GM21786 (cell line): ENCODE measurements at regions not wholly inside any gene's neighbourhood (a gene's known extent, or its start where the extent isn't known, plus 50 kb on each side); places are given as distances from the start of the nearest gene placed in this dataset.
"Not testable (repeated sequence)": the region's sequence is repeated elsewhere in the genome, so short reads cannot be mapped to it uniquely, and the experiment has no call there.

Experiments
- ATAC-seq: cut with Tn5 transposase; IDR thresholded peaks from one replicate; pipeline ENCODE4 v1.9.1; 2021; ENCODE audit not compliant: unreplicated experiment

DNA sequence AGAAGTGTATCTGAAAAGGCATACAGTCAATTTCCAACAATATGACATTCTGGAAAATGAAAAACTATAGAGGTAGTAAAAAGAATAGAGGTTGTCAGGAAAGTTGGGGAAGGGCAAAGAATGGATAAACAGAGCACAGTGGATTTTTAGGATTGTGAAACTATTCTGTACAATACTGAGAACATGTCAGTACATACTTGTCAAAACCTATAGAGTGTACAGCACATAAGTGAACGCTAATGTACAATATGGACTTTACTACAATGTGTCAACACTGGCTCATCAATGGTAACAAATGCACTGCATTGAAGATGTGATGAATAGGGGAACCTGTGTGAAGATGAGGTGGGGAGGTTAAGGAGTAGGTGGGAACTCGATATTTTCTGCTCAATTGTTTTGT, 483.0 kb upstream of the PFKP start:
- ATAC-seq = no peak

DNA sequence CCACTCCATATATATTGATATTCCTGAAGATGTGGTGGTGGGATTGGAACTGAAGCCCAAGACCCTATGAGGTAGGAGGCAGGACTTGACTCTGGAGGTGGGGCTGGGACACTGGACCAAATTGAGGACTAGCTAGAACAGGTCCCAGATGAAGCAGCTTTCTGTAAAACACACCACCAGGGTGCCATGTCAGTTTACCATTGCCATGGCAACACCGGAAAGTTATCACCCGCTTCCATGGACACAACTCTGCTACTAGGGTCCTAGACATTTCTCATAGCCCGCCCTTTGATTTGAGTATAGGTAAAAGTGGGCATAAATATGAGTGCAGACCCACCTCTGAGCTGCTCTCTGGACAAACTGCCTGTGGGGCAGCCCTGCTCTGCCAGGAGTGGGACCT, 490.5 kb upstream of the PFKP start:
- ATAC-seq = no peak

DNA sequence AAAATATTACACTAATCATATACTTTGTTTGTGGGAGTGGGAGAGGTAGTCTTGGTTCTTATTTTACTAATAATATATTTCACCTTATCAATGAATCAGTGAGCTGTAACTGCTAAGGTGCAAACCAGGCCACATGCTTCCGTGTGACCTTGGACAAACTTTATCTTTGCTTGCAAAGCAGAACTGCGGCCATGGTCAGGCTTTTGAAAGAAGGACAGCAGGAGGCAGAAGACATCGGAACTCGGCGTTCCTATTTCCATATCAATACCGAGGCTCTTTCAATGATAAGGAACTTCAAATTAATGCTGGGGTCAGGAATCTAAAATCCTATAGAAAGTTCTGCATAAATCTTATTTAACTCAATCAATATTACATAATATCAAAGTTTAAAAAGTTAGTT, 491.9 kb upstream of the PFKP start:
- ATAC-seq = no peak

- no peak for ATAC-seq
These were observed 494.7 kb upstream of the PFKP start for GRCh38 chr10:2572611-2573010.

DNA sequence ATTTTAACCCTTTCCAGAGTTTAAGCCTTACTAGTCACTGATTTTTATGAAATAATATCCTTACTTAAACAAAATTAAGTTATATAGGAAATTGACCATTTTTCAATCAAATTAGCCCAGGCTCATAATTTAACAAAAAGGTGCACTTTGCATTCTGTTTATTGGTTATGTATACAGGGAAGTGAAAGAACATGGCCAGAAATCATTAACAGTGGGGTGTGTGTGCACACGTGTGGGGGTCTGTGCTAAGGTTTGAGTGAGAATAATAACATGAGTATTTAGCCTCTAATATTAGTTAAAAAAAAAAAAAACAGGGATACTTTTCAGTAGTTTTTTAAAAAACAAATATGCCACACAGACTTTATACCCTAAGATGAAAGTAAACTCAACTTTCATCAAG, 510.5 kb upstream of the PFKP start:
- ATAC-seq = no peak

- no peak for ATAC-seq
These were observed 519.3 kb upstream of the PFKP start for GRCh38 chr10:2548071-2548470.

DNA sequence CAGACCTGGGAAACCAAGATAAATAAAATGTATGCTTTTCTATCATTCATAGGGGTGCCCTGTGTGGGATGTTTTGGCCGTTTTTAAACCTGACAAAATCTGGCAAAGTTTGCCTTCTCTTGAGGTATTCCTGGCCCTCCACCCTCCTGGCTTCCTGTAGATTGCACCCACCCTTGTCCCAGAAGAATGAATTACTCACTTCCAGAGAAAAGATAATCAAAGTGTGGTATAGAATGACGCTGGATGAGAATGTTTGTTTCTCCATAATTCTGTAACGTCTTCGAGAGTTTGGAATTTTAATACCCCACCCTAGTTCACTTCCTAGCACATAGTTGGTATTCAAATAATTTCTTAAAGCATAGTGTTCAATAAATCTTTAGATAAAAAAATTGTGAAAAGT, 519.7 kb upstream of the PFKP start:
- ATAC-seq = no peak

GRCh38 chr10:2546894-2547293, 520.5 kb upstream of the PFKP start:
- not testable (repeated sequence) for ATAC-seq

DNA sequence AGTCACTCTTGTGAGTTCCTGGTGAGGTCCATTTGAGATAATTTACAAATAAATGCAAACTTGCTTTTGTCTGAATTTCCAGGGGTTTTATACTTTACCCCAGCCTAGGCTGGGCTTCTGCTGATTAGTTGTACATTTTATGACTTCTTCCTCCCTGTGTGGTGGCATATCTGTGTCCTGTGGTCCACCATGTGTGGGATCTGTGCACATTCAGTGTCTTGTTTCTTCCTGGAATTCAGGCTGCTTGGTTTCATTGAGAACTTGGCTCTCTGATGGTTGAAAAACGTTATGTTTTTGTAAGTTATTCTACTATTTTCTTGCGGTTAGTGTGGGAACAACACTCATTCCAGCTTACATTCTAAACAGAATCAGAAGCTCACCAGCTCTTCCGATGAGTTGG, 523.4 kb upstream of the PFKP start:
- no peak for ATAC-seq

DNA sequence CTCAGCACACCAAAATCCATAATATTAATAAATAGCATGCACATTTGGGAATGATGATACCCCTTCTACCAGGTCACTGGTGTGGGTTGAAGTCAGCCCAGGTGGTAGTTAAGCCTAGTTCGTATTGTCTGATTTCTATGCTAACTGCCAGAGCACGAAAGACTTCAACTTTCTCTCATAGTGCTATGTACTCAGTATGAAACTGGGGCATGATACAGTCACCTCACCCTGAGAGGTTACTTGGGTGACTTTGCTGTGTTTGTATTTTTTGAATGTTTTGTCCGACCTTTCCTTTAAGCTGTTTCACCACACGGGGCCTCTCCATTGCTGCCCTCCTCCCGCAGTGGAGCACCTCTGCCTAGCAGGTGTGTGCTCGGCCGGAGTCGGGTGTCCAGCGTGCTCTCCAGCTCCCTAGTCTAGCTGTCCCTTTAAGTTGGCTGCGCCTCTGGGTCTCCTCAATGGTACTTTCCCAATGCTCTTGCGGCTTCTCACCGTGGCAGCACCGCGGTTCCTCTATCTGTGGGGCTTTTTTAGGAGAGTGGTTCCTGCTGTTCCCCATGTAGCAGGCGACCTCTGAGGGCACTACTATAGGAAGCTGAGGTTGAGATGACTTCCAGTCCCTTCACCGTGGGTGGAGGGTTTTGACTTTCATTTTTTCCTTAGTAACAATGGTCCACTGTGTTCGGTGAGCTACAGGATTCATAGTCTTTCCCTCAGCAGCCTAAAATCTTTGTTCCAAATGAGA, 524.0 kb upstream of the PFKP start:
- ATAC-seq = no peak

DNA sequence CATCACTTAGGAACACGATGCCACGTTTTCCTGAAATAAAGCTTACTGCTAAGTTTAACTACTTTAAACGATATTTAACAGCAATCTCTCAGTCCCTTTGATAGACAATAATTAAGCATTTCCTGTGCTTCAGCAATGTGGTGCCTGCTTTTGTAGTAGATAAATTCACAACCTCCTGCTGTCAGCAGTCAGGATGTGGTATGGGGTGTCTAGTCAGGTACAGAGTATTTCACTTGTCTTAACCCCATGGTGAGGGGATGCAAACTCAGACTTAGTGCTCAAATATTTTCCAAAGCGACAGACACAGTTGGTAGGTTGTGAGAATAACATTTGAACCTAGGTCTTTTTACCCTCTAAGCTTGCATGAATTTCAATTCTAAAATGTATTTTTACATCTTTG, 526.2 kb upstream of the PFKP start:
- ATAC-seq = no peak

- no peak for ATAC-seq
These were observed 537.4 kb upstream of the PFKP start for GRCh38 chr10:2529945-2530344.

DNA sequence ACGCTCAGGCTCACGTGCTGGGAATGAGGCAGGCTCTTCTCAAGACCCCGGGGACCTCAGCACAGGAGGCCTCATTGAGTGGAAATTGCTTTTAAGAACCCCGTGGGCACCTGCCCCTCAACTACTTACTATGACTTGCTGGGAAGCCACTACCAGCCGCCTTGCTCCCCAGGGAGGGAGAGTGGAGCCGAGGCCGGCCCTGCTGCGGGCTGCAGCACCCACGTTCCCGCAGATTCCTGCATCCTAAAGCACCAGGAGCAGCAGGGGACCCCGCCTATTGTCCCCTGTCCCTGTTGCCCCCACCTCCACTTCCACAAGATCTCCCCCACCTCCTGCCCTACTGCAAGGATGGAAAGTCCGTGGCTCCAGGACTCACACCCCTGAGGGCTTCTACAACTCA, 541.6 kb upstream of the PFKP start:
- no peak for ATAC-seq

- ATAC-seq = no peak
These were observed 548.2 kb upstream of the PFKP start for GRCh38 chr10:2519139-2519538.

DNA sequence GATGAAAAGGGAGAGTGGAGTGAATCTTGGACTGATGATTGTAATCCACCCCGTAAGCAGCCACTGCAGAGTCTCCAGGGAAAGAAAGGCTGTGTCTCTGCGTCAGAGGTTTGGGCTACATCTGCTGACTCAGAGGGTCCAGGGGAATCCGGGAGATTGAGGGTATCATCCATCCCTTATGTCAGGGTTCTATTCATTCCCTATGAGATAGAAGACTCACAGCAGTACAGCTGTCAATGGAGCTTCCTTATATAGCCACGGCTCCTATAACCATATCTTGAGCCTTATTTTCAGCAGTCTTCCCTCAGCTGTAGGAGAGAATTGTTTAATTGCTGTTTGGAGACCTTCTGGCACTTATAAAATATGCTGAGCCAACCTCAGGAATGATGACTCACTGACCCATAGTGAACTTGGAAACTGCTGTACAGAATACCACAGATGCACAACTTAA, 558.2 kb upstream of the PFKP start:
- ATAC-seq = no peak

GRCh38 chr10:2501366-2501940, 565.9 kb upstream of the PFKP start:
- ATAC-seq = not testable (repeated sequence)

- ATAC-seq = no peak
These were observed 572.9 kb upstream of the PFKP start for GRCh38 chr10:2494399-2494798.

- no peak for ATAC-seq
These were observed 578.8 kb upstream of the PFKP start for GRCh38 chr10:2488446-2489005.

DNA sequence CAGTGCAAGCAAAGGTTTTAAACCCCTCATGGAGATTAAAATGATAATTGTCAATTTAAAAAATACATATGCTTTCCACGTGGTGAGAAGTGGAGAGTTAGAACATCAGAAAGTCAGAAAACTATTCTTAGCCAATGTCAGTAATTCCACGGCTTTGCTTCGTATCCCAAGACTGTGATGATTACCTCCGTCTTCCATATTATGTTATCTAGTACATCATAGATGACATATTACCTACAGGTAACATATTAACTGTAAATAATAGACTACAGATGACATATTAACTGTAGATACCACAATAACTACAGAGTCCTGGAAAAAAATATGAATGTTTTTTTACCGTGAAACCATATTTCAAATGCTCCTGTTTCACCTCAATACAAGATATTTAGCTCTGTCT, 579.4 kb upstream of the PFKP start:
- ATAC-seq = no peak

GRCh38 chr10:2478656-2479055, 588.7 kb upstream of the PFKP start:
- ATAC-seq = no peak

DNA sequence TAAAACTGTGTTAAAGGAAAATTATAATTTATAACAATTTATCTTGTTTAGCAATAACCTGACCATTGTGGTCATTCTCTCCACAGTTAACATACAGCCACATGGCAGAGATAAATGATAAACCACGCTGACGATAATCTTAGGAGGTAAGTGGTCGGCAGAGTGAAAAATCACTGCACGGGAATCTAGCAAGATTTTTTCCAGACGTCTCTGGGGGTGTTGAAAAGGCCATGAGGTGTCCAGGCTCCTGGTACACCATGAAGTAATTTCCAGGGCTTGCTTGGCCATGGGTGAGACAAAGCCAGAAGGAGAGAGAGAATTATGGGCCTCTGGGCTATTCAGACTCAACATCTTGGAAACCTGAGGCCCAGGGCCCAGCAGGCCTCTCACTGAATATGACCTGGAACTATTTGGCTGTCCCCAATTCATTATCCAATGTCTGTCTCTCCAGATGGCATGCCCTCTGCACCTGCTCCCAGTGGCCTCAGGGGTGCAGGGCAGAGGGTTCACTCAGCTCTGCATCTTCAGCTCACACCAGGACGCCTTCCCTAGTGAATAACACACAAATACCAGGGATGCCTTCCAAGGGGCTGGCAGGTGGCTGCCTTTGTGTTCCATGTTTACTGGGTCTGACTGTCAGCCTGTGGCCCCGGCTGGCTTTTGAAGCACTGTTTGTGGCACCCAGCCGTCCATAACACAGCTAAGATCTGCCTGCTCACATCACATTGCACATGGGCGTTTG, 590.4 kb upstream of the PFKP start:
- ATAC-seq = no peak

DNA sequence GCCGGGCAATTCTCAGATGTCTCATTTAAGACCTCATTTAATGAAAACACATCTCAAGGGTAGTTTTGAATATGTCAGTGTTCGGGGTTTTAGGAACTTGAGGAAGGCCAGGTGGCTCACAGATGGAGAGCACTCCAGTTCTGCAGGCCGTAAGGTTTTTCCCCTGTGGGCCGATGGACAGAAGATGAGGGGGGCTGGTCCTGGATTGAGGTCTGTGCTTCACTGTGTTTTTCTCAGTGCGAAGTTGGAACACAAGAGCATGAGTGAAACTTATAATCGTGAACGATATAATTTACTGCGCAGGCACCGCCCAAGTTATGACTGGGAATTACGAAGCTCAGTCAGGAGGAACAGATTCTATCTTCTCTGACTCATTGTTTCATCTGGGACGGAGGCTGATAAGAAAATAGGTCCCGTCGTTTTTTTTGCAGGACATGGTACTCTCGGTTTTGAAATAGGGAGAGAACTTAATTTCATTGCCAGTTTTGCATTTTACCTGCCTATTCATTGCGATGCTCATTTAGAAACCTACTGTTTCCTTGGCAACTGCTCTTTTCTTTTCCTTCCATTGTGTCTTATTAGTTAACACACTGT, 591.0 kb upstream of the PFKP start:
- ATAC-seq = no peak
